ENCODE measurements at regions not wholly inside any gene's neighbourhood (a gene's known extent, or its start where the extent isn't known, plus 50 kb on each side); places are given as distances from the start of the nearest gene placed in this dataset.

- no peak for TF ChIP-seq POLR2AphosphoS5 (IDR thresholded peaks at IDR 0.05)
- no peak for TF ChIP-seq EP300 (IDR thresholded peaks at IDR 0.05)
- no peak for TF ChIP-seq POLR2A (IDR thresholded peaks at IDR 0.05)
- TF ChIP-seq CTCF (IDR thresholded peaks at IDR 0.05) = no peak
- Histone ChIP-seq H3K27me3 (peaks cover 18% of the 10 kb centered on the region), H3K36me3 (no peaks in the 10 kb centered on the region), H3K4me3 (no peak overlapping the region), H3K4me1 (peaks cover 6% of the 10 kb centered on the region), H3K9me3 (no peaks in the 10 kb centered on the region), H3K27ac (no peak overlapping the region)
- 93% methylated on average over 11 of the region's 11 CpGs for WGBS
- DNase-seq (ENCODE audit: low spot score in 2 of 2) = no peak
Observed at GRCh38 chr3:193775421-193776077, 182.5 kb downstream of the OPA1 start.

- H3K4me3 ChIP-seq = no peak overlapping the region
- no peak for TF ChIP-seq EP300 (IDR thresholded peaks at IDR 0.05)
- H3K36me3 ChIP-seq = no peaks in the 10 kb centered on the region
- DNase-seq (ENCODE audit: low spot score in 2 of 2) = no peak
- H3K27me3 ChIP-seq = peaks cover 18% of the 10 kb centered on the region
- no peak overlapping the region for H3K27ac ChIP-seq
- no peaks in the 10 kb centered on the region for H3K9me3 ChIP-seq
- H3K4me1 ChIP-seq = peaks cover 15% of the 10 kb centered on the region
- 71% methylated on average over 7 of the region's 7 CpGs for WGBS
Observed at GRCh38 chr3:193776626-193777358, 183.8 kb downstream of the OPA1 start.

- Histone ChIP-seq H3K4me1 (peaks cover 15% of the 10 kb centered on the region), H3K27ac (no peak overlapping the region), H3K4me3 (no peak overlapping the region), H3K9me3 (no peaks in the 10 kb centered on the region), H3K27me3 (peaks cover 18% of the 10 kb centered on the region), H3K36me3 (no peaks in the 10 kb centered on the region)
- WGBS = 63% methylated on average over 9 of the region's 9 CpGs
- no peak for TF ChIP-seq EP300 (IDR thresholded peaks at IDR 0.05)
- TF ChIP-seq POLR2A (IDR thresholded peaks at IDR 0.05) = no peak
- TF ChIP-seq CTCF (IDR thresholded peaks at IDR 0.05) = no peak
- TF ChIP-seq POLR2AphosphoS5 (IDR thresholded peaks at IDR 0.05) = no peak
- no peak for DNase-seq (ENCODE audit: low spot score in 2 of 2)
Observed at GRCh38 chr3:193777524-193777923, 184.5 kb downstream of the OPA1 start.

DNA sequence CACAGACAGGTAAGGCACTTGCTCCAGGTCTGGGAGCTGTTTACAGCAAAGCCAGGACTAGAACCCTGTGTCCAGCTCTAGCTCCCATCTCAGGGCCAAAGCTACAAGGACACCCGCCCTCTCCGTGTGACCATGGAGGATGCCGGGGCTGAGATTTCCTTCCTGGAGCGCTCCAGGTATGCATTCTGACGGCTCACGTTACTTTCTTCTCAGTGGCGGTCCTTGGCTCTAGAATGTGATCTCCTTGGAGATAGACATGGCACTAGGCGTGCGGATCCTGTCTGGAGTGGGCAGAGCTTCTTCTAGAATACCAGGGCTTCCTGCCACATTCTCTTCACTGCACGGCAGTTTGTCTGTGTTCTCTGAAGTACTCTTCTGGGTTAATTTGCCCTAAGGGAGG is 185.7 kb downstream of the OPA1 start:
- H3K27ac ChIP-seq = no peak overlapping the region
- H3K4me1 ChIP-seq = peaks cover 15% of the 10 kb centered on the region
- no peak overlapping the region for H3K4me3 ChIP-seq
- H3K9me3 ChIP-seq = no peaks in the 10 kb centered on the region
- peaks cover 18% of the 10 kb centered on the region for H3K27me3 ChIP-seq
- H3K36me3 ChIP-seq = no peaks in the 10 kb centered on the region
- WGBS = 85% methylated on average over 10 of the region's 10 CpGs
- no peak for DNase-seq (ENCODE audit: low spot score in 2 of 2)
- no peak for TF ChIP-seq EP300 (IDR thresholded peaks at IDR 0.05)
- no peak for TF ChIP-seq POLR2AphosphoS5 (IDR thresholded peaks at IDR 0.05)
- no peak for TF ChIP-seq CTCF (IDR thresholded peaks at IDR 0.05)
- TF ChIP-seq POLR2A (IDR thresholded peaks at IDR 0.05) = no peak

DNA sequence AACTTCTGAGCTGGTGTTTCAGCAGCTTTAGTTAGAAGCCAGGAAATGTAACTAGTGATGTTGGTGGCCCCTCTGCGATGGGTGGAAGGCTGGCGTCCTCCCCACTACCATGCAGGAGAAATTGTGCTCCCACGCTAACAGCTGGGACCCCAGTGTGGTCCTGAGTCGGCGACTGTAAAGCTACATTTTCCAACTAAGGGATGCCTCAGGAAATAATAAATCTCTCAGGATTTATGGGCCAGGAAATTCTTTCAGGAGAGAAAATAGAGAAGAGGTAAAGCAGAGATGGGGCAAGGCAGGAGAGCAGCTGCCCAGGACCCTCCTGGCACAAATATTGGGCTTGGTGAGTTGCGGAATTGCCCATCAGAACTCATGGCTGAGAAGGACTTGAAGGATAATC is 186.9 kb downstream of the OPA1 start:
- Histone ChIP-seq H3K4me1 (peaks cover 15% of the 10 kb centered on the region), H3K9me3 (no peaks in the 10 kb centered on the region), H3K36me3 (no peaks in the 10 kb centered on the region), H3K27ac (no peak overlapping the region), H3K4me3 (no peak overlapping the region), H3K27me3 (peaks cover 18% of the 10 kb centered on the region)
- 70% methylated on average over 6 of the region's 6 CpGs for WGBS
- no peak for TF ChIP-seq CTCF (IDR thresholded peaks at IDR 0.05)
- no peak for TF ChIP-seq POLR2AphosphoS5 (IDR thresholded peaks at IDR 0.05)
- TF ChIP-seq EP300 (IDR thresholded peaks at IDR 0.05) = no peak
- no peak for TF ChIP-seq POLR2A (IDR thresholded peaks at IDR 0.05)
- DNase-seq (ENCODE audit: low spot score in 2 of 2) = no peak

All from suprapubic skin (tissue), 4 donors.